Common myeloid progenitor, CD34-positive (primary cell): ENCODE measurements at regions not wholly inside any gene's neighbourhood (a gene's known extent, or its start where the extent isn't known, plus 50 kb on each side); places are given as distances from the start of the nearest gene placed in this dataset.

Experiments
- CTCF ChIA-PET: fragments of 350-600 bp; sonication (Branson Sonifier 250); formaldehyde crosslinking; loops from one replicate; lab custom pipeline; 2021; ENCODE audit warnings: antibody characterized with exemption; lab: Charles Lee
- POLR2A ChIA-PET: fragments of 350-600 bp; sonication (Branson Sonifier 250); formaldehyde crosslinking; loops from one replicate; lab custom pipeline; 2021; ENCODE audit warnings: antibody characterized with exemption; lab: Charles Lee
- DNase-seq, 3 donors: peaks; one replicate each; pipeline versions ENCODE4 v3.0.0 to v3.0.0-alpha.2; 2013
- H3K27ac ChIP-seq, 2 experiments: 1 replicate in 1 of 2; 2 replicates in 1 of 2; pipeline ENCODE4 v1.7.0; 2013; ENCODE audit warnings: inconsistent platforms in 2 of 2, low read length in 2 of 2, mild to moderate bottlenecking in 2 of 2, low read depth in 1 of 2, moderate library complexity in 1 of 2; ENCODE audit not compliant: severe bottlenecking in 2 of 2, insufficient read depth in 1 of 2, poor library complexity in 1 of 2
- H3K27me3 ChIP-seq, 5 experiments: replicated peaks in 2 of 5; 1 replicate in 3 of 5; 2 replicates in 2 of 5; pipeline versions ENCODE4 v1.6.1 to v1.7.0; 2013; ENCODE audit warnings: low read length in 4 of 5, mild to moderate bottlenecking in 2 of 5, moderate library complexity in 2 of 5, inconsistent platforms in 1 of 5; ENCODE audit not compliant: insufficient read depth in 5 of 5, control insufficient read depth in 4 of 5
- H3K36me3 ChIP-seq, 4 experiments: 1 replicate in 2 of 4; 2 replicates in 2 of 4; pipeline versions ENCODE4 v1.6.1 to v1.7.0; 2013; ENCODE audit warnings: low read length in 3 of 4, control low read depth in 1 of 4, mild to moderate bottlenecking in 1 of 4; ENCODE audit not compliant: control insufficient read depth in 4 of 4, insufficient read depth in 4 of 4
- H3K4me1 ChIP-seq, 4 experiments: 1 replicate in 3 of 4; 2 replicates in 1 of 4; pipeline versions ENCODE4 v1.6.1 to v1.7.1; 2013; ENCODE audit warnings: low read length in 3 of 4, mild to moderate bottlenecking in 3 of 4, control low read depth in 1 of 4, inconsistent platforms in 1 of 4, moderate library complexity in 1 of 4; ENCODE audit not compliant: control insufficient read depth in 4 of 4, insufficient read depth in 4 of 4; ENCODE audit errors: control extremely low read depth in 1 of 4
- H3K4me3 ChIP-seq, 7 experiments: 1 replicate in 4 of 7; 2 replicates in 3 of 7; pipeline versions ENCODE4 v1.5.1 to v1.7.0; 2013; ENCODE audit warnings: mild to moderate bottlenecking in 7 of 7, low read length in 6 of 7, moderate library complexity in 6 of 7, inconsistent platforms in 2 of 7, low read depth in 2 of 7, control low read depth in 1 of 7; ENCODE audit not compliant: insufficient read depth in 4 of 7, control insufficient read depth in 1 of 7; ENCODE audit errors: extremely low read depth in 1 of 7
- H3K9me3 ChIP-seq, 5 experiments: 1 replicate in 4 of 5; 2 replicates in 1 of 5; pipeline versions ENCODE4 v1.6.1 to v1.7.1; 2013; ENCODE audit warnings: low read length in 4 of 5, mild to moderate bottlenecking in 2 of 5, inconsistent platforms in 1 of 5, low read depth in 1 of 5, moderate library complexity in 1 of 5; ENCODE audit not compliant: control insufficient read depth in 4 of 5, insufficient read depth in 2 of 5; ENCODE audit errors: control extremely low read depth in 1 of 5
- WGBS: methylation state at CpG from one replicate; pipeline ENCODE4 v1.1.5; 2013; ENCODE audit not compliant: insufficient coverage; 5-methylcytosine and 5-hydroxymethylcytosine counted together

- Histone ChIP-seq H3K27ac (no peak overlapping the region), H3K4me1 (no peaks in the 10 kb centered on the region), H3K36me3 (no peaks in the 10 kb centered on the region), H3K4me3 (no peak overlapping the region), H3K27me3 (no peaks in the 10 kb centered on the region), H3K9me3 (no peaks in the 10 kb centered on the region)
- DNase-seq = no peak
- WGBS = 100% methylated on average over 2 of the region's 5 CpGs
- ChIA-PET POLR2A (no interaction called here), CTCF (no interaction called here)
Observed at GRCh38 chr16:6192984-6193383, 1095.4 kb upstream of the EEF2KMT start.

- Histone ChIP-seq H3K4me3 (no peak overlapping the region), H3K27me3 (no peaks in the 10 kb centered on the region), H3K27ac (no peak overlapping the region), H3K36me3 (no peaks in the 10 kb centered on the region), H3K4me1 (no peaks in the 10 kb centered on the region), H3K9me3 (no peaks in the 10 kb centered on the region)
- no peak for DNase-seq
- CTCF ChIA-PET = no interaction called here
- 100% methylated on average over 2 of the region's 3 CpGs for WGBS
- POLR2A ChIA-PET = no interaction called here
Observed at GRCh38 chr16:6192532-6192931, 1094.9 kb upstream of the EEF2KMT start.

GRCh38 chr16:6190776-6191175 is 1093.2 kb upstream of the EEF2KMT start:
- ChIA-PET POLR2A (no interaction called here), CTCF (no interaction called here)
- H3K4me3 ChIP-seq = no peak overlapping the region
- no peak for DNase-seq
- no peak overlapping the region for H3K27ac ChIP-seq
- H3K27me3 ChIP-seq = no peaks in the 10 kb centered on the region
- H3K36me3 ChIP-seq = no peaks in the 10 kb centered on the region
- 95% methylated on average over 5 of the region's 7 CpGs for WGBS
- no peaks in the 10 kb centered on the region for H3K9me3 ChIP-seq
- H3K4me1 ChIP-seq = no peaks in the 10 kb centered on the region

GRCh38 chr16:6189216-6189615 is 1091.6 kb upstream of the EEF2KMT start:
- no peaks in the 10 kb centered on the region for H3K27me3 ChIP-seq
- no peak overlapping the region for H3K27ac ChIP-seq
- CTCF ChIA-PET = no interaction called here
- H3K9me3 ChIP-seq = no peaks in the 10 kb centered on the region
- H3K4me1 ChIP-seq = no peaks in the 10 kb centered on the region
- no peaks in the 10 kb centered on the region for H3K36me3 ChIP-seq
- DNase-seq = no peak
- POLR2A ChIA-PET = no interaction called here
- H3K4me3 ChIP-seq = no peak overlapping the region
- 92% methylated on average over 7 of the region's 9 CpGs for WGBS

GRCh38 chr16:6177616-6178180 is 1080.1 kb upstream of the EEF2KMT start:
- 86% methylated on average over 4 of the region's 5 CpGs for WGBS
- ChIA-PET POLR2A (no interaction called here), CTCF (no interaction called here)
- H3K4me1 ChIP-seq = no peaks in the 10 kb centered on the region
- no peak overlapping the region for H3K27ac ChIP-seq
- H3K4me3 ChIP-seq = no peak overlapping the region
- no peak for DNase-seq
- H3K27me3 ChIP-seq = no peaks in the 10 kb centered on the region
- no peaks in the 10 kb centered on the region for H3K36me3 ChIP-seq
- no peaks in the 10 kb centered on the region for H3K9me3 ChIP-seq

GRCh38 chr16:6170022-6170421 is 1072.4 kb upstream of the EEF2KMT start:
- Histone ChIP-seq H3K9me3 (no peaks in the 10 kb centered on the region), H3K4me3 (no peak overlapping the region), H3K4me1 (no peaks in the 10 kb centered on the region), H3K36me3 (no peaks in the 10 kb centered on the region), H3K27ac (no peak overlapping the region), H3K27me3 (no peaks in the 10 kb centered on the region)
- no peak for DNase-seq
- CTCF ChIA-PET = no interaction called here
- WGBS = 95% methylated on average over 5 of the region's 5 CpGs
- POLR2A ChIA-PET = no interaction called here

GRCh38 chr16:6165330-6165979 is 1067.9 kb upstream of the EEF2KMT start:
- no peaks in the 10 kb centered on the region for H3K4me1 ChIP-seq
- H3K27me3 ChIP-seq = no peaks in the 10 kb centered on the region
- ChIA-PET POLR2A (no interaction called here), CTCF (no interaction called here)
- H3K9me3 ChIP-seq = no peaks in the 10 kb centered on the region
- H3K27ac ChIP-seq = no peak overlapping the region
- H3K4me3 ChIP-seq = no peak overlapping the region
- 75% methylated on average over 10 of the region's 11 CpGs for WGBS
- no peak for DNase-seq
- no peaks in the 10 kb centered on the region for H3K36me3 ChIP-seq
